Endothelial cell (in vitro differentiated cells): ENCODE measurements at regions not wholly inside any gene's neighbourhood (a gene's known extent, or its start where the extent isn't known, plus 50 kb on each side); places are given as distances from the start of the nearest gene placed in this dataset.
"Not testable (repeated sequence)": the region's sequence is repeated elsewhere in the genome, so short reads cannot be mapped to it uniquely, and the experiment has no call there.

Experiments used
- DNase-seq: peaks from one replicate; pipeline ENCODE4 v3.0.0; 2021; ENCODE audit warnings: low spot score
- H3K27ac Mint-ChIP-seq: one replicate; pipeline ENCODE4 v1.8.0; 2021; ENCODE audit warnings: mixed read lengths, inconsistent platforms; ENCODE audit not compliant: unreplicated experiment
- H3K27me3 Mint-ChIP-seq: one replicate; pipeline ENCODE4 v1.8.0; 2021; ENCODE audit warnings: mild to moderate bottlenecking, moderate library complexity, mixed read lengths, inconsistent platforms; ENCODE audit not compliant: unreplicated experiment
- H3K36me3 Mint-ChIP-seq: one replicate; pipeline ENCODE4 v1.8.0; 2021; ENCODE audit warnings: mild to moderate bottlenecking, low read depth, mixed read lengths, inconsistent platforms; ENCODE audit not compliant: unreplicated experiment
- H3K4me1 Mint-ChIP-seq: one replicate; pipeline ENCODE4 v1.8.0; 2021; ENCODE audit warnings: mild to moderate bottlenecking, mixed read lengths, inconsistent platforms; ENCODE audit not compliant: unreplicated experiment
- H3K4me3 Mint-ChIP-seq: one replicate; pipeline ENCODE4 v1.8.0; 2021; ENCODE audit warnings: mild to moderate bottlenecking, mixed read lengths, inconsistent platforms; ENCODE audit not compliant: unreplicated experiment
- H3K9me3 Mint-ChIP-seq: one replicate; pipeline ENCODE4 v1.8.0; 2021; ENCODE audit warnings: mixed read lengths, inconsistent platforms; ENCODE audit not compliant: unreplicated experiment
- CTCF ChIP-seq: fragments of 200-600 bp; sonication (generic); IDR thresholded peaks from one replicate; pipeline ENCODE4 v1.5.0; 2021; ENCODE audit warnings: antibody characterized with exemption; ENCODE audit not compliant: unreplicated experiment

DNA sequence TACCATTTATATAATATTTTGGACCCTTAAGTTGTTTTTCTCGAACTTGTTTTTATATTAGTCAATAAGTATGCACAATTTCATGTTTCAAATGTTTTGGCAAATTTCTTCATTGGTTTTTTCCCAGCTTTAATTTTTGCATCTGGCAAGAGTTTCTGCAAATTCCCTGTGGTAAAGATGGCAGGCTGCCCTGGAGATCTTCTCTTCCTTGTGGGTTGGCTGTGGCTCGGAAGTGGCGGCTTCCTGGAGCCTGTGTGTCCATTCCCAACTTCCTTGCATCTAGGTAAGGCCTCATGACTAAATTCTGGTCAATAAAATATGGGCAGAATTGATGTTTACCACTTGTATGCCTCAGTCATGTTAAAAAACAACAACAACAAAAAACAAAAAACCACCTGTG, 818.6 kb downstream of the EPHA4 start:
- no peaks in the 10 kb centered on the region for H3K36me3 Mint-ChIP-seq
- DNase-seq, result no peak

GRCh38 chr2:220756653-220757052, 815.5 kb downstream of the EPHA4 start:
- TF ChIP-seq CTCF, result no peak
- H3K27ac Mint-ChIP-seq, result no peak overlapping the region
- no peaks in the 10 kb centered on the region for H3K9me3 Mint-ChIP-seq
- peaks cover 4% of the 10 kb centered on the region for H3K4me1 Mint-ChIP-seq
- no peak overlapping the region for H3K4me3 Mint-ChIP-seq
- peaks cover 4% of the 10 kb centered on the region for H3K27me3 Mint-ChIP-seq
- DNase-seq, result no peak
- no peaks in the 10 kb centered on the region for H3K36me3 Mint-ChIP-seq

More for the DNA sequence above, 818.6 kb downstream of the EPHA4 start:
- no peak overlapping the region for H3K27ac Mint-ChIP-seq
- peaks cover 6% of the 10 kb centered on the region for H3K27me3 Mint-ChIP-seq
- H3K4me1 Mint-ChIP-seq, result peaks cover 4% of the 10 kb centered on the region
- TF ChIP-seq CTCF, result no peak
- H3K9me3 Mint-ChIP-seq, result no peaks in the 10 kb centered on the region
- H3K4me3 Mint-ChIP-seq, result no peak overlapping the region

DNA sequence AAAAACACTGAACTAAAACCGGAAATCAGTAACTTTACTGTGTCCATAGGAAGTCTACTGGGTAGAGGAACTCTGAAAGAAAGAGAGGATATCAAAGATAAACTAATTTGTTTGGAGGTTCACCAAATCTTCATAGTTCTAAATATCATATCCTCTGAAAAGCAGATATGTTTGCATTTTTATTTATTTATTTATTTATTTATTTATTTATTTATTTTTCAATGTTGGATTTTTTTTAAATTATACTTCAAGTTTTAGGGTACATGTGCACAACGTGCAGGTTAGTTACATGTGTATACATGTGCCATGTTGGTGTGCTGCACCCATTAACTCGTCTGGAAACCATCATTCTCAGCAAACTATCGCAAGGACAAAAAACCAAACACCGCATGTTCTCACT, 813.7 kb downstream of the EPHA4 start:
- not testable (repeated sequence) for H3K4me1 Mint-ChIP-seq, H3K36me3 Mint-ChIP-seq, H3K27ac Mint-ChIP-seq, DNase-seq, H3K27me3 Mint-ChIP-seq, H3K9me3 Mint-ChIP-seq, H3K4me3 Mint-ChIP-seq

DNA sequence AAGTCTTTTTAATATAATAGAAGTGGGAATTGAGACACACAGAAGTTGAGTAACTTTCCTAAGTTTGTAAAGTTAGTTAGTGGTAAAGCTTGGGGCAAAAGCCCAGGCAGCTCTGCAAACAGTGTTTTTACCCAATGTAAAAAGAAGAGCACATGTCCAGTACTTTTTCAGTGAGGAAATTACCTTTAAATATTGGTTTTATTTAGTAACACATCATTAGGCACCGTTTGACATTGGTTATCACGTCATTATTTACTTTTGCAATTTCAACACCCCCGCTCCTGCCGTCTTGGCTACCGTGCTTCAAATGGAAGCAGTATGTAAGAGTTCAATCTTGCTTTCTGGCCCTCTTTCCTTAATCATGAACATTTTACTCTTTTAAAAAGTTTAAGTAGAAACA, 807.9 kb downstream of the EPHA4 start:
- Mint-ChIP-seq H3K36me3 (no peaks in the 10 kb centered on the region), H3K9me3 (no peaks in the 10 kb centered on the region), H3K27ac (no peak overlapping the region), H3K27me3 (no peaks in the 10 kb centered on the region), H3K4me3 (no peak overlapping the region), H3K4me1 (no peaks in the 10 kb centered on the region)
- TF ChIP-seq CTCF, result no peak
- no peak for DNase-seq

DNA sequence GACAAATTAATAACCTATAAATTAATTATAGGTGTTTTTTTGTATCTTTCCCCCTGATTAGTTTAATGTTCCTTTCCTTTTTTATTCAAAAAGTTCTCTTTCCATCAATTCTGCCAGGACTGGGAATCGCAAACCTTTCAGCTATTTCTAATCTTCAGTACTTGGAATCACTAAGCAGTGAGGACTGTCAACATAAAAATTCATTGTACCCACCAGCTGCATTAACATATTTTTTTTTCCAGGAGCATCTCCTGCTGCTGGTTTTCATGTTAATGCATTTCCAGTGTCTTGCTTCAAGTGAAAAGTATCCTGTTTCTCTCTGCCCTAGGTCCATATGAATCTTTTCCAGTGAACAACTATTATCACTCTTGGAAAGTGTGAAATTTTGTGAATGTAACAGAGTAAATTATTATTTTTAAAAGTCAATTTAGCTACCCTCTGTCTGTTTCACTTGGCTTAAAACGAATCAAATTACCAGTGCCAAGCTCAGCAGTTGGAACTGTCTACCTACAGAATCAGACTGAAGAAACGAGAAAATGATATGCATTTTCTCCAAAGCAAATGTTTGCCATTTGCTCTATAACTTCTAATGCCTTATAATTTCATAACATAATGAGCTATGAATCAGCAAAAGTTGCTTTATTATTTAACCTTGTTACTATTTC, 804.4 kb downstream of the EPHA4 start:
- no peak for DNase-seq
- Mint-ChIP-seq H3K36me3 (no peaks in the 10 kb centered on the region), H3K4me3 (no peak overlapping the region), H3K27me3 (no peaks in the 10 kb centered on the region), H3K9me3 (no peaks in the 10 kb centered on the region), H3K4me1 (no peaks in the 10 kb centered on the region), H3K27ac (no peak overlapping the region)
- no peak for TF ChIP-seq CTCF
